ENCODE measurements at regions not wholly inside any gene's neighbourhood (a gene's known extent, or its start where the extent isn't known, plus 50 kb on each side); places are given as distances from the start of the nearest gene placed in this dataset.
A peak's percentile ranks its signal among the peaks of the same experiment; 100 is the strongest.

DNA sequence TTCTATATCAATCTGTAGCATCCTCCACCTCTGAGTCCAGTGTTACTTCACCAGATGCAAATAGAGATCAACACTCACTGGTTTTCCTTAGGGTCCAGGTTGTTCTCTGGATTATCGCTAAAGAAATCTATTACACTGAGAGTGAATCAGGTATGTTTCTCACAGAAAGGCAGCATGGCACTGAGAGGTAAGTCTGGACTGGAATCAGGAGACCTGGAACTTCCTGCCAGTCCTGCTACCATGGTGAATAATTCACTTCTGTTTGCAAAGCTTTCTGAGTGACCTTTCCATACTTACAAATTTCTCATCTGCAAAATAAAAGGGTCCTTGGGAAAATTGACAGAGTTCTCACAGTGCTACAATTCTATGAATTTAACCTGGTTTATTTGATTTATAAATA lies 1583.3 kb downstream of the MRPL39 start (continued):
- TF ChIP-seq, protein P1, sequence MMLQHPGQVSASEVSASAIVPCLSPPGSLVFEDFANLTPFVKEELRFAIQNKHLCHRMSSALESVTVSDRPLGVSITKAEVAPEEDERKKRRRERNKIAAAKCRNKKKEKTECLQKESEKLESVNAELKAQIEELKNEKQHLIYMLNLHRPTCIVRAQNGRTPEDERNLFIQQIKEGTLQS (IDR thresholded peaks at IDR 0.05), result no peak
- no peak for TF ChIP-seq CTCF (IDR thresholded peaks at IDR 0.05; ENCODE audit: low read depth, low read length, missing input control)
- TF ChIP-seq NR2F2 (IDR thresholded peaks at IDR 0.05), result no peak
- TF ChIP-seq RXRA (IDR thresholded peaks at IDR 0.05), result no peak
- TF ChIP-seq RAD21 (IDR thresholded peaks at IDR 0.05), result no peak
- TF ChIP-seq EGR1 (IDR thresholded peaks at IDR 0.05; ENCODE audit: low read depth in 2 of 2), result no peak
- TF ChIP-seq SP1 (IDR thresholded peaks at IDR 0.05), result no peak

- DNase-seq (ENCODE audit: low spot score), result no peak
- Histone ChIP-seq H3K9me3 (ENCODE audit: control insufficient read depth in 4 of 4, low read length in 3 of 4) (peaks cover 0 to 1% (median 0%) of the 10 kb centered on the region in 4 donors), H3K4me1 (ENCODE audit: control insufficient read depth in 4 of 4, insufficient read depth in 4 of 4, low read length in 3 of 4) (no peaks in the 10 kb centered on the region), H3K4me3 (ENCODE audit: low read depth in 1 of 3, low read length in 3 of 3) (no peak overlapping the region), H3K27me3 (ENCODE audit: control insufficient read depth in 4 of 4, insufficient read depth in 4 of 4, low read length in 3 of 4) (no peaks in the 10 kb centered on the region), H3K27ac (ENCODE audit: low read depth in 1 of 2, low read length in 2 of 2) (no peak overlapping the region), H3K9ac (ENCODE audit: low read depth in 1 of 2, low read length in 2 of 2) (no peak overlapping the region), H3K36me3 (ENCODE audit: control insufficient read depth in 4 of 4, insufficient read depth in 3 of 4, low read depth in 1 of 4, low read length in 3 of 4) (no peaks in the 10 kb centered on the region)
- TF ChIP-seq SP1 (IDR thresholded peaks at IDR 0.05) (no peak), RXRA (IDR thresholded peaks at IDR 0.05) (no peak), HNF4G (IDR thresholded peaks at IDR 0.05) (no peak), CTCF (IDR thresholded peaks at IDR 0.05; ENCODE audit: low read depth, low read length, missing input control) (no peak), FOXA2 (IDR thresholded peaks at IDR 0.05) (no peak), HNF4A (conservative IDR thresholded peaks at IDR 0.05) (no peak), RAD21 (IDR thresholded peaks at IDR 0.05) (no peak)
- TF ChIP-seq, protein P2, sequence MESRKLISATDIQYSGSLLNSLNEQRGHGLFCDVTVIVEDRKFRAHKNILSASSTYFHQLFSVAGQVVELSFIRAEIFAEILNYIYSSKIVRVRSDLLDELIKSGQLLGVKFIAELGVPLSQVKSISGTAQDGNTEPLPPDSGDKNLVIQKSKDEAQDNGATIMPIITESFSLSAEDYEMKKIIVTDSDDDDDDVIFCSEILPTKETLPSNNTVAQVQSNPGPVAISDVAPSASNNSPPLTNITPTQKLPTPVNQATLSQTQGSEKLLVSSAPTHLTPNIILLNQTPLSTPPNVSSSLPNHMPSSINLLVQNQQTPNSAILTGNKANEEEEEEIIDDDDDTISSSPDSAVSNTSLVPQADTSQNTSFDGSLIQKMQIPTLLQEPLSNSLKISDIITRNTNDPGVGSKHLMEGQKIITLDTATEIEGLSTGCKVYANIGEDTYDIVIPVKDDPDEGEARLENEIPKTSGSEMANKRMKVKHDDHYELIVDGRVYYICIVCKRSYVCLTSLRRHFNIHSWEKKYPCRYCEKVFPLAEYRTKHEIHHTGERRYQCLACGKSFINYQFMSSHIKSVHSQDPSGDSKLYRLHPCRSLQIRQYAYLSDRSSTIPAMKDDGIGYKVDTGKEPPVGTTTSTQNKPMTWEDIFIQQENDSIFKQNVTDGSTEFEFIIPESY (IDR thresholded peaks at IDR 0.05), result no peak
- TF ChIP-seq, protein P1 (IDR thresholded peaks at IDR 0.05), result no peak
- TF ChIP-seq, protein P3, sequence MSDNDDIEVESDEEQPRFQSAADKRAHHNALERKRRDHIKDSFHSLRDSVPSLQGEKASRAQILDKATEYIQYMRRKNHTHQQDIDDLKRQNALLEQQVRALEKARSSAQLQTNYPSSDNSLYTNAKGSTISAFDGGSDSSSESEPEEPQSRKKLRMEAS (IDR thresholded peaks at IDR 0.05), result no peak
- 71% methylated on average over 3 of the region's 3 CpGs for WGBS
These were observed 1583.9 kb downstream of the MRPL39 start for GRCh38 chr21:24023402-24023801.

- 76% methylated on average over 1 of the region's 1 CpG for WGBS
- no peak overlapping the region for H3K9ac ChIP-seq (ENCODE audit: low read depth in 1 of 2, low read length in 2 of 2)
- H3K9me3 ChIP-seq (ENCODE audit: control insufficient read depth in 4 of 4, low read length in 3 of 4), result no peaks in the 10 kb centered on the region
- H3K4me3 ChIP-seq (ENCODE audit: low read depth in 1 of 3, low read length in 3 of 3), result no peak overlapping the region
- no peaks in the 10 kb centered on the region for H3K36me3 ChIP-seq (ENCODE audit: control insufficient read depth in 4 of 4, insufficient read depth in 3 of 4, low read depth in 1 of 4, low read length in 3 of 4)
- no peaks in the 10 kb centered on the region for H3K27me3 ChIP-seq (ENCODE audit: control insufficient read depth in 4 of 4, insufficient read depth in 4 of 4, low read length in 3 of 4)
- TF ChIP-seq NR2F2 (IDR thresholded peaks at IDR 0.05) (no peak), YY1 (IDR thresholded peaks at IDR 0.05) (no peak), CTCF (IDR thresholded peaks at IDR 0.05; ENCODE audit: low read depth, low read length, missing input control) (peak; percentile 17), RAD21 (IDR thresholded peaks at IDR 0.05) (no peak)
- TF ChIP-seq, protein P2 (IDR thresholded peaks at IDR 0.05), result no peak
- no peak for DNase-seq (ENCODE audit: low spot score)
- H3K4me1 ChIP-seq (ENCODE audit: control insufficient read depth in 4 of 4, insufficient read depth in 4 of 4, low read length in 3 of 4), result no peaks in the 10 kb centered on the region
- no peak overlapping the region for H3K27ac ChIP-seq (ENCODE audit: low read depth in 1 of 2, low read length in 2 of 2)
These were observed 1592.9 kb downstream of the MRPL39 start for GRCh38 chr21:24014381-24014780.
